ENCODE measurements at regions not wholly inside any gene's neighbourhood (a gene's known extent, or its start where the extent isn't known, plus 50 kb on each side); places are given as distances from the start of the nearest gene placed in this dataset.

GRCh38 chr4:188804861-188805260 is 665.6 kb downstream of the TRIML1 start (continued):
- TF ChIP-seq ZNF518A (tag by site-specific recombination; conservative IDR thresholded peaks at IDR 0.05; ENCODE audit: low read depth) (no peak), ZNF311 (tag by site-specific recombination; IDR thresholded peaks at IDR 0.05; ENCODE audit: borderline replicate concordance) (no peak), ZNF670 (tag by site-specific recombination; IDR thresholded peaks at IDR 0.05; ENCODE audit: low read depth) (no peak), IKZF3 (tag by site-specific recombination; IDR thresholded peaks at IDR 0.05) (no peak)

- CTCF ChIA-PET, result no interaction called here
- no peak for TF ChIP-seq ZNF416 (tag by site-specific recombination; IDR thresholded peaks at IDR 0.05)
- TF ChIP-seq ZSCAN23 (tag by site-specific recombination; IDR thresholded peaks at IDR 0.05), result no peak
- TF ChIP-seq ZNF26 (tag by site-specific recombination; IDR thresholded peaks at IDR 0.05), result no peak
- no peak for TF ChIP-seq KLF7 (tag by site-specific recombination; IDR thresholded peaks at IDR 0.05; ENCODE audit: borderline replicate concordance)
- TF ChIP-seq ZNF776 (tag by site-specific recombination; IDR thresholded peaks at IDR 0.05; ENCODE audit: borderline replicate concordance), result no peak
- no peak for TF ChIP-seq YY2 (tag by site-specific recombination; IDR thresholded peaks at IDR 0.05)
- no peak for TF ChIP-seq ZNF366 (tag by site-specific recombination; conservative IDR thresholded peaks at IDR 0.05)
- no peak for TF ChIP-seq OSR2 (tag by site-specific recombination; IDR thresholded peaks at IDR 0.05)
- TF ChIP-seq ZNF664 (tag by site-specific recombination; IDR thresholded peaks at IDR 0.05), result no peak
- TF ChIP-seq ZNF549 (tag by site-specific recombination; IDR thresholded peaks at IDR 0.05), result no peak
- no peak for TF ChIP-seq ZNF398 (tag by site-specific recombination; IDR thresholded peaks at IDR 0.05)
- TF ChIP-seq TCF7L2 (IDR thresholded peaks at IDR 0.05; ENCODE audit: borderline replicate concordance, low read depth, low read length), result no peak
- TF ChIP-seq ZNF280C (tag by site-specific recombination; IDR thresholded peaks at IDR 0.05), result no peak
- no peak for TF ChIP-seq GLI2 (tag by site-specific recombination; IDR thresholded peaks at IDR 0.05; ENCODE audit: borderline replicate concordance, low read depth)
- TF ChIP-seq ZNF585B (tag by site-specific recombination; IDR thresholded peaks at IDR 0.05), result no peak
- TF ChIP-seq ZNF529 (tag by site-specific recombination; IDR thresholded peaks at IDR 0.05; ENCODE audit: insufficient replicate concordance), result no peak
Observed at GRCh38 chr4:188811121-188811520, 671.9 kb downstream of the TRIML1 start.

More at GRCh38 chr4:188811121-188811520, 671.9 kb downstream of the TRIML1 start:
- Histone ChIP-seq H3K27ac (ENCODE audit: extremely low read depth, low read depth, low read length) (no peak overlapping the region), H3K9me3 (ENCODE audit: control insufficient read depth, insufficient read depth, low read depth, low read length) (no peaks in the 10 kb centered on the region), H3K4me1 (ENCODE audit: control insufficient read depth, insufficient read depth, low read length) (no peaks in the 10 kb centered on the region), H3K4me3 (ENCODE audit: low read depth, low read length) (no peak overlapping the region), H3K36me3 (ENCODE audit: control insufficient read depth in 2 of 2, insufficient read depth in 1 of 2, low read length in 2 of 2) (no peaks in the 10 kb centered on the region)
- POLR2A ChIA-PET, result no interaction called here
